H1 (cell line): ENCODE measurements at regions not wholly inside any gene's neighbourhood (a gene's known extent, or its start where the extent isn't known, plus 50 kb on each side); places are given as distances from the start of the nearest gene placed in this dataset.

Experiments used
- CTCF ChIA-PET: fragments of 300-600 bp; sonication (Branson Sonifier 250); formaldehyde crosslinking; loops from one replicate; lab custom pipeline; 2021; ENCODE audit not compliant: partially characterized antibody; lab: Charles Lee
- POLR2A ChIA-PET: fragments of 300-600 bp; sonication (Branson Sonifier 250); formaldehyde crosslinking; loops from one replicate; lab custom pipeline; 2021; ENCODE audit warnings: inconsistent platforms; ENCODE audit not compliant: partially characterized antibody; lab: Charles Lee
- DNase-seq, 2 experiments: peaks; one replicate each; pipeline versions ENCODE4 v3.0.0 to v3.0.0-alpha.2; 2010 to 2022; ENCODE audit warnings: low spot score in 2 of 2, low read depth in 1 of 2, mixed read lengths in 1 of 2
- FAIRE-seq: peaks from 2 replicates; lab custom pipeline; 2011; peaks lifted over from hg19 to GRCh38; lab: Jason Lieb, UNC
- H2AFZ ChIP-seq: 2 replicates; pipeline ENCODE4 v1.8.1; 2012; ENCODE audit warnings: low read length, inconsistent platforms
- H2AK5ac ChIP-seq: 2 replicates; pipeline ENCODE4 v1.6.1; 2013; ENCODE audit warnings: low read depth, low read length
- H2BK120ac ChIP-seq: replicated peaks from 2 replicates; pipeline ENCODE3; 2013; ENCODE audit warnings: low read depth, low read length, inconsistent platforms
- H2BK12ac ChIP-seq: 2 replicates; pipeline ENCODE4 v1.6.1; 2013; ENCODE audit warnings: low read depth, low read length
- H2BK15ac ChIP-seq: 2 replicates; pipeline ENCODE4 v1.6.1; 2013; ENCODE audit warnings: low read length
- H2BK20ac ChIP-seq: 2 replicates; pipeline ENCODE4 v1.6.1; 2013; ENCODE audit warnings: low read length
- H2BK5ac ChIP-seq: 2 replicates; pipeline ENCODE4 v1.6.1; 2013; ENCODE audit warnings: low read depth, low read length
- H3K14ac ChIP-seq: 2 replicates; pipeline ENCODE4 v1.6.1; 2013; ENCODE audit warnings: inconsistent platforms; ENCODE audit not compliant: insufficient read length
- H3K18ac ChIP-seq: 2 replicates; pipeline ENCODE4 v1.6.1; 2013; ENCODE audit warnings: low read length; ENCODE audit errors: extremely low read depth
- H3K23ac ChIP-seq: 2 replicates; pipeline ENCODE4 v1.6.1; 2013; ENCODE audit warnings: inconsistent platforms; ENCODE audit not compliant: insufficient read length
- H3K23me2 ChIP-seq: 2 replicates; pipeline ENCODE4 v1.6.1; 2013; ENCODE audit warnings: low read depth, low read length
- H3K27ac ChIP-seq: 2 replicates; pipeline ENCODE4 v1.6.1; 2011; ENCODE audit warnings: low read depth, low read length, inconsistent platforms
- H3K27me3 ChIP-seq, 4 experiments: replicated peaks in 1 of 4; 1 replicate in 1 of 4; 2 replicates in 3 of 4; pipeline versions ENCODE4 v1.6.1 to v1.8.1; 2011 to 2013; ENCODE audit warnings: low read length in 3 of 4, mild to moderate bottlenecking in 3 of 4, inconsistent platforms in 2 of 4, mixed read lengths in 2 of 4, moderate library complexity in 1 of 4; ENCODE audit not compliant: control insufficient read depth in 3 of 4, insufficient read depth in 3 of 4; ENCODE audit errors: extremely low read depth in 1 of 4
- H3K36me3 ChIP-seq, 4 experiments: 2 replicates each; pipeline versions ENCODE4 v1.6.1 to v1.8.1; 2011 to 2013; ENCODE audit warnings: mild to moderate bottlenecking in 4 of 4, low read length in 3 of 4, moderate library complexity in 2 of 4, control low read depth in 1 of 4, inconsistent platforms in 1 of 4; ENCODE audit not compliant: insufficient read depth in 4 of 4, control insufficient read depth in 2 of 4
- H3K4ac ChIP-seq: replicated peaks from 2 replicates; pipeline ENCODE3; 2013; ENCODE audit warnings: low read length, low read depth, mixed read lengths, inconsistent platforms; ENCODE audit not compliant: insufficient read length
- H3K4me1 ChIP-seq, 4 experiments: replicated peaks in 1 of 4; 1 replicate in 1 of 4; 2 replicates in 3 of 4; pipeline versions ENCODE4 v1.6.1 to v1.8.1; 2011 to 2013; ENCODE audit warnings: low read length in 3 of 4, inconsistent platforms in 2 of 4, mixed read lengths in 1 of 4; ENCODE audit not compliant: insufficient read depth in 4 of 4, control insufficient read depth in 3 of 4
- H3K4me2 ChIP-seq, 2 experiments: 2 replicates each; pipeline versions ENCODE4 v1.6.1 to v1.8.1; 2011 to 2013; ENCODE audit warnings: low read depth in 2 of 2, low read length in 2 of 2, control low read depth in 1 of 2, inconsistent platforms in 1 of 2, mild to moderate bottlenecking in 1 of 2; ENCODE audit not compliant: insufficient read depth in 1 of 2
- H3K4me3 ChIP-seq, 4 experiments: fragments of 200-600, 300-600 bp in 1 of 4; sonication (generic), shearing (Covaris generic), sonication (Bioruptor Twin) in 1 of 4; 2 replicates each; pipeline versions ENCODE4 v1.5.1 to v1.8.1; 2011 to 2016; ENCODE audit warnings: low read length in 4 of 4, low read depth in 3 of 4, control low read depth in 2 of 4, inconsistent platforms in 2 of 4, mild to moderate bottlenecking in 2 of 4, mixed read lengths in 1 of 4, moderate library complexity in 1 of 4; ENCODE audit not compliant: insufficient read depth in 2 of 4; ENCODE audit errors: extremely low read depth in 1 of 4
- H3K56ac ChIP-seq: replicated peaks from 2 replicates; pipeline ENCODE3; 2013; ENCODE audit warnings: low read depth, mild to moderate bottlenecking, mixed read lengths, low read length, inconsistent platforms; ENCODE audit not compliant: insufficient read length
- H3K79me1 ChIP-seq: 2 replicates; pipeline ENCODE4 v1.6.1; 2013; ENCODE audit warnings: low read depth, low read length, control low read depth
- H3K79me2 ChIP-seq, 2 experiments: 2 replicates each; pipeline versions ENCODE4 v1.6.1 to v1.8.1; 2012 to 2013; ENCODE audit warnings: low read length in 2 of 2, mild to moderate bottlenecking in 2 of 2, inconsistent platforms in 1 of 2; ENCODE audit not compliant: insufficient read depth in 2 of 2, control insufficient read depth in 1 of 2
- H3K9ac ChIP-seq, 4 experiments: replicated peaks in 1 of 4; 1 replicate in 1 of 4; 2 replicates in 3 of 4; pipeline versions ENCODE4 v1.6.1 to v1.8.1; 2011 to 2013; ENCODE audit warnings: low read depth in 3 of 4, low read length in 3 of 4, control low read depth in 2 of 4, mild to moderate bottlenecking in 2 of 4, moderate library complexity in 2 of 4, inconsistent platforms in 1 of 4; ENCODE audit errors: extremely low read depth in 1 of 4
- H3K9me3 ChIP-seq, 2 experiments: 2 replicates each; pipeline versions ENCODE4 v1.6.1 to v1.8.1; 2012 to 2013; ENCODE audit warnings: mild to moderate bottlenecking in 2 of 2, moderate library complexity in 2 of 2, control low read depth in 1 of 2, inconsistent platforms in 1 of 2, low read depth in 1 of 2, low read length in 1 of 2, mixed read lengths in 1 of 2; ENCODE audit not compliant: insufficient read depth in 2 of 2
- H4K20me1 ChIP-seq, 2 experiments: replicated peaks in 1 of 2; 2 replicates each; pipeline versions ENCODE3 to v1.8.1; 2011 to 2013; ENCODE audit warnings: inconsistent platforms in 2 of 2, low read length in 2 of 2, mild to moderate bottlenecking in 1 of 2; ENCODE audit not compliant: insufficient read depth in 2 of 2, control insufficient read depth in 1 of 2
- H4K5ac ChIP-seq: 2 replicates; pipeline ENCODE4 v1.6.1; 2013; ENCODE audit warnings: low read length, low read depth, mixed read lengths, inconsistent platforms; ENCODE audit not compliant: insufficient read length
- H4K8ac ChIP-seq: 2 replicates; pipeline ENCODE4 v1.8.0; 2013; ENCODE audit warnings: mild to moderate bottlenecking, moderate library complexity, low read length, inconsistent platforms; ENCODE audit not compliant: insufficient read depth; ENCODE audit errors: extremely low read depth
- H4K91ac ChIP-seq: replicated peaks from 2 replicates; pipeline ENCODE3; 2013; ENCODE audit warnings: low read length, mixed read lengths, inconsistent platforms; ENCODE audit not compliant: insufficient read length
- CTCF ChIP-seq, 3 experiments: IDR thresholded peaks; 1 replicate in 2 of 3; 2 replicates in 1 of 3; pipeline versions ENCODE4 v1.5.1 to v1.6.1; 2011; ENCODE audit warnings: low read length in 3 of 3, mild to moderate bottlenecking in 3 of 3, inconsistent platforms in 2 of 3, low read depth in 1 of 3, moderate library complexity in 1 of 3; ENCODE audit not compliant: insufficient read depth in 1 of 3; ENCODE audit errors: control extremely low read depth in 1 of 3
- POLR2AphosphoS5 ChIP-seq: IDR thresholded peaks from 2 replicates; pipeline ENCODE4 v1.6.1; 2011; ENCODE audit warnings: low read depth, low read length
- ZNF274 ChIP-seq: IDR thresholded peaks from 2 replicates; pipeline ENCODE4 v1.7.0; 2012; ENCODE audit warnings: low read length, borderline replicate concordance; ENCODE audit errors: extremely low read depth
- WGBS, 2 experiments: shearing (Covaris generic) in 1 of 2; methylation state at CpG; one replicate each; pipeline versions ENCODE4 v1.1.6 to v1.1.7; 2013 to 2015; ENCODE audit warnings: low lambda C conversion rate in 2 of 2, mixed read lengths in 2 of 2, inconsistent platforms in 1 of 2, low coverage in 1 of 2, missing lambda C conversion rate in 1 of 2; ENCODE audit not compliant: insufficient replicate concordance in 2 of 2, insufficient coverage in 1 of 2, insufficient read length in 1 of 2; ENCODE audit errors: extremely low coverage in 1 of 2, missing lambda C conversion rate in 1 of 2; 5-methylcytosine and 5-hydroxymethylcytosine counted together

- Histone ChIP-seq H4K5ac (peak overlapping the region; percentile 15), H2BK15ac (no peak overlapping the region), H3K79me1 (no peaks in the 10 kb centered on the region), H2BK20ac (no peak overlapping the region), H2AK5ac (no peak overlapping the region), H3K27ac (no peak overlapping the region), H3K79me2 (no peaks in the 10 kb centered on the region), H3K36me3 (no peaks in the 10 kb centered on the region; a peak in 1 of 8 replicates), H2AFZ (no peak overlapping the region), H3K4me1 (peaks cover 0 to 7% (median 3%) of the 10 kb centered on the region in 4 experiments; a peak in 3 of 7 replicates), H4K91ac (no peak overlapping the region), H3K9ac (no peak overlapping the region), H4K8ac (no peak overlapping the region), H3K23me2 (no peaks in the 10 kb centered on the region; the same call in 1 of the 2 replicates), H3K9me3 (peaks cover 0 to 8% of the 10 kb centered on the region in 2 experiments; a peak in 2 of 4 replicates), H2BK12ac (no peak overlapping the region; the same call in 1 of the 2 replicates), H2BK120ac (no peak overlapping the region), H3K23ac (no peak overlapping the region), H4K20me1 (no peaks in the 10 kb centered on the region), H3K4ac (no peak overlapping the region), H3K4me2 (0 out of 4 replicates have a peak overlapping the region, but pooled peaks of 1 of the 2 experiments have one; percentile 1), H3K56ac (no peak overlapping the region), H2BK5ac (no peak overlapping the region; the same call in 1 of the 2 replicates), H3K27me3 (no peaks in the 10 kb centered on the region), H3K14ac (no peak overlapping the region), H3K18ac (no peak overlapping the region; the same call in 1 of the 2 replicates), H3K4me3 (no peak overlapping the region)
- CTCF ChIA-PET: no interaction called here
- FAIRE-seq: no peak
- POLR2A ChIA-PET: no interaction called here
- 82% methylated on average over 2 of the region's 2 CpGs; no CpG with 5 or more reads in 1 of the 2 experiments for WGBS, 2 experiments
- DNase-seq: no peak
- TF ChIP-seq CTCF (IDR thresholded peaks at IDR 0.05; ENCODE audit: control extremely low read depth in 1 of 3, insufficient read depth in 1 of 3, low read depth in 1 of 3, low read length in 3 of 3) (no peak), POLR2AphosphoS5 (no peak), ZNF274 (no peak)
Observed at GRCh38 chr7:13032084-13032483, 344.7 kb downstream of the ARL4A start.
